Activated CD8-positive, alpha-beta T cell treated with anti-CD3 and anti-CD28 coated beads, Interleukin-2, amount 10 ng/mL, durations not matched to agents 7 days and 5 days (primary cell): ENCODE measurements at regions not wholly inside any gene's neighbourhood (a gene's known extent, or its start where the extent isn't known, plus 50 kb on each side); places are given as distances from the start of the nearest gene placed in this dataset.

Experiments used
- ATAC-seq: fragments of 150-1000 bp; cut with Tn5 transposase; one replicate; pipeline ENCODE4 v1.10.0; 2021; ENCODE audit warnings: moderate library complexity
- CTCF ChIA-PET: fragments of 350-600 bp; sonication (Branson Sonifier 250); formaldehyde crosslinking; loops from one replicate; lab custom pipeline; 2021; ENCODE audit warnings: antibody characterized with exemption; lab: Charles Lee
- POLR2A ChIA-PET: fragments of 350-600 bp; sonication (Branson Sonifier 250); formaldehyde crosslinking; loops from one replicate; lab custom pipeline; 2021; ENCODE audit warnings: antibody characterized with exemption; lab: Charles Lee
- DNase-seq: peaks from one replicate; pipeline ENCODE4 v3.0.0-alpha.2; 2020
- H3K27ac Mint-ChIP-seq: one replicate; pipeline ENCODE4 v1.8.0; 2021; ENCODE audit warnings: mild to moderate bottlenecking, mixed read lengths
- H3K27me3 Mint-ChIP-seq: one replicate; pipeline ENCODE4 v1.8.0; 2021; ENCODE audit warnings: low read depth, mixed read lengths
- H3K36me3 Mint-ChIP-seq: one replicate; pipeline ENCODE4 v1.8.0; 2021; ENCODE audit warnings: low read depth, mixed read lengths
- H3K4me1 Mint-ChIP-seq: one replicate; pipeline ENCODE4 v1.8.0; 2021; ENCODE audit warnings: low read depth, mixed read lengths
- H3K4me3 Mint-ChIP-seq: one replicate; pipeline ENCODE4 v1.8.0; 2021; ENCODE audit warnings: mild to moderate bottlenecking, mixed read lengths
- H3K9me3 Mint-ChIP-seq: one replicate; pipeline ENCODE4 v1.8.0; 2022; ENCODE audit warnings: mixed read lengths; ENCODE audit not compliant: insufficient read depth

GRCh38 chr5:93008502-93009207 lies 572.4 kb downstream of the NR2F1-AS1 start:
- Mint-ChIP-seq H3K27me3 (no peaks in the 10 kb centered on the region), H3K27ac (no peak overlapping the region), H3K36me3 (no peaks in the 10 kb centered on the region), H3K4me1 (no peaks in the 10 kb centered on the region), H3K9me3 (no peaks in the 10 kb centered on the region), H3K4me3 (no peak overlapping the region)
- ChIA-PET CTCF (no interaction called here), POLR2A (no interaction called here)
- DNase-seq (no peak), ATAC-seq (no peak)

- no peak for ATAC-seq
These were observed 574.1 kb downstream of the NR2F1-AS1 start for GRCh38 chr5:93006915-93007314.

GRCh38 chr5:92998456-92998855 lies 582.6 kb downstream of the NR2F1-AS1 start:
- no peaks in the 10 kb centered on the region for H3K36me3 Mint-ChIP-seq
- CTCF ChIA-PET, result no interaction called here
- H3K4me1 Mint-ChIP-seq, result no peaks in the 10 kb centered on the region
- H3K9me3 Mint-ChIP-seq, result peaks cover 13% of the 10 kb centered on the region
- ATAC-seq (no peak), DNase-seq (no peak)
- no peaks in the 10 kb centered on the region for H3K27me3 Mint-ChIP-seq
- no peak overlapping the region for H3K4me3 Mint-ChIP-seq
- POLR2A ChIA-PET, result no interaction called here
- no peak overlapping the region for H3K27ac Mint-ChIP-seq

More at GRCh38 chr5:93006915-93007314, 574.1 kb downstream of the NR2F1-AS1 start:
- Mint-ChIP-seq H3K4me1 (no peaks in the 10 kb centered on the region), H3K4me3 (no peak overlapping the region), H3K27me3 (no peaks in the 10 kb centered on the region), H3K9me3 (no peaks in the 10 kb centered on the region), H3K27ac (no peak overlapping the region), H3K36me3 (no peaks in the 10 kb centered on the region)
- CTCF ChIA-PET, result no interaction called here
- POLR2A ChIA-PET, result no interaction called here
- DNase-seq, result no peak

DNA sequence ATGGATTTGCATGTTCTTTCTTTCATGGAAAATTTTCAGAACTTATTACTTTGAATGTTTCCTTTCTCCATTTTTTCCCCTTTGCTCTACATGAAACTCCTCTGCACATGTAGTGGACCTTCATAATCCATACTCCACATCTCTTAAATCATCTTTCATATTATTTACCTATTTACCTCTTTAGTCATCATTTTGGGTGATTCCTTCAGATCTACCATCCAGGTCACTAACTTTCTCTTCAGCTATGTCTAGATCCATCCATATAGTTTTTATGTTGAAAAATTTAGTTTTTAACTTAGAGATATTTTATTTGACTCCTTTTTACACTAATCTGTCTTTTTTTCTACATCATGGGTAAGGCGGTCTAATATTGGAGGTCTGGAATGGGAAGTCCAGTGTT lies 586.6 kb downstream of the NR2F1-AS1 start:
- Mint-ChIP-seq H3K9me3 (peaks cover 13% of the 10 kb centered on the region), H3K36me3 (no peaks in the 10 kb centered on the region), H3K4me3 (no peak overlapping the region), H3K27ac (no peak overlapping the region), H3K4me1 (no peaks in the 10 kb centered on the region), H3K27me3 (no peaks in the 10 kb centered on the region)
- ATAC-seq, result no peak
- DNase-seq, result no peak
- ChIA-PET POLR2A (no interaction called here), CTCF (no interaction called here)

GRCh38 chr5:92992073-92992472 lies 588.9 kb downstream of the NR2F1-AS1 start:
- CTCF ChIA-PET, result no interaction called here
- no peak overlapping the region for H3K4me3 Mint-ChIP-seq
- ATAC-seq, result no peak

DNA sequence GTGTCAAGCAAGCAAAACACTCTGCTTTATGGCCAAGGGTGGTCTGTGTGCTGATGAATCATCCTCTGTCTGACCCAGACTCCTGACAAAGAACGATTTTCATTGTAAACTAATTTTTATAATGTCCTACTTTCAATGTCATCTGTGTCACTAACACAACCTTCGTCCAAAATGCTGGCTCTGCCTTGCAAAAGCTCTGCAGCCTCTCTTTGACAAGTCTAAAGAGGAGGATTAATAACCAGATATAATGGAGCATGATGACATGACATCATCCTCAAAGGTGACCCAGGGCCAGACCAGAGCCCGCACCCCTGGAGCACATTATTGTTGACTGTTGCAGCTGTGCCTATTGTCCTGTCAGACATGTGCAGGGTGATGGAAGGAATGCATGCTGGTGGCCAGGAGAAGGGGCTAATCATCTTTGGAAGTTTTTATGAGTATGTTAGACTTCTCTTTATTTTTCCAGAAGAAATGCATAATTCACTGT lies 589.4 kb downstream of the NR2F1-AS1 start:
- Mint-ChIP-seq H3K9me3 (peaks cover 5% of the 10 kb centered on the region), H3K36me3 (no peaks in the 10 kb centered on the region), H3K27ac (no peak overlapping the region), H3K4me1 (no peaks in the 10 kb centered on the region), H3K4me3 (no peak overlapping the region), H3K27me3 (no peaks in the 10 kb centered on the region)
- CTCF ChIA-PET, result no interaction called here
- ATAC-seq, result no peak
- POLR2A ChIA-PET, result no interaction called here
- DNase-seq, result no peak

More at GRCh38 chr5:92992073-92992472, 588.9 kb downstream of the NR2F1-AS1 start:
- Mint-ChIP-seq H3K36me3 (no peaks in the 10 kb centered on the region), H3K9me3 (peaks cover 5% of the 10 kb centered on the region), H3K4me1 (no peaks in the 10 kb centered on the region), H3K27ac (no peak overlapping the region), H3K27me3 (no peaks in the 10 kb centered on the region)
- POLR2A ChIA-PET, result no interaction called here
- DNase-seq, result no peak

DNA sequence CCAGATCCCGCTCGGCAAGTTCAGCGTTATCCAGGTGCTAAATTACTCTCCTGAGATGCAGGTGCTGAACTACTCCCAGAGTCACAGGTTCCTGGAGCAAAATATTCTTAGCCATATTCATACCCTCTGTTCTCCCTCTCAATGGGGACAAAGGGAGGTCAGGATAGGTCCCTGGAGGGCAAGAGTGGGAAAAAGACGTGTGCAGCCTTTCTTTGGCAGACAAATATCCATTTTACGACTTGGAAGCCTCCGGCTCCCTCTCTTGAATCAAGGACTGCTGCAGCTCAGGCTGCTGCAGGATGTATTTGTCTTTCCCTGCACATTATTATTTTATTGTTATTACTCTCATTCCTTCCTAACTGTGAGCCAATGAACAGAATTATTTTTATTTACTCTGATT lies 590.2 kb downstream of the NR2F1-AS1 start:
- POLR2A ChIA-PET, result no interaction called here
- no peaks in the 10 kb centered on the region for H3K27me3 Mint-ChIP-seq
- H3K9me3 Mint-ChIP-seq, result peaks cover 5% of the 10 kb centered on the region
- H3K4me1 Mint-ChIP-seq, result no peaks in the 10 kb centered on the region
- no peak for ATAC-seq
- H3K4me3 Mint-ChIP-seq, result no peak overlapping the region
- CTCF ChIA-PET, result no interaction called here
- no peaks in the 10 kb centered on the region for H3K36me3 Mint-ChIP-seq
- H3K27ac Mint-ChIP-seq, result no peak overlapping the region
- no peak for DNase-seq

DNA sequence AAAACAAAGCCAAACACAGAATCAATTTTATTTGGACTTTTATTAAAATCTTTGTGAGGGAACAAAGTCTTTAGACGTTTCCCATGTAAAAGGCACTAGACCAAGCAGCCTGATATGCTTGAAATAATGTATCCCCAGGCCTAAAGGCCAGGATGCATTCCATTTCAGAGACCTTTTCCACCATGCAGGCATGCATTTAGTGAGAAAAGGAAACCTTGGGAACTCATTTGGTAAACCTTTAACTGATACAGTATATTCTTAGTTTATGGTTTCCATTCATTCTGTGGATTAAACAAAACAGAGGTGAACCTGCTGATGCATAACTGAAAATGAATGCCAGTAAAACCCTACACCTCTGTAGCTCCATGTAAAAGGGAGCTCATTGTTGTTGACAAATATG lies 600.0 kb downstream of the NR2F1-AS1 start:
- Mint-ChIP-seq H3K36me3 (no peaks in the 10 kb centered on the region), H3K9me3 (peaks cover 5% of the 10 kb centered on the region), H3K4me3 (no peak overlapping the region), H3K27me3 (no peaks in the 10 kb centered on the region), H3K4me1 (no peaks in the 10 kb centered on the region), H3K27ac (no peak overlapping the region)
- ATAC-seq (no peak), DNase-seq (no peak)
- CTCF ChIA-PET, result no interaction called here
- POLR2A ChIA-PET, result no interaction called here

DNA sequence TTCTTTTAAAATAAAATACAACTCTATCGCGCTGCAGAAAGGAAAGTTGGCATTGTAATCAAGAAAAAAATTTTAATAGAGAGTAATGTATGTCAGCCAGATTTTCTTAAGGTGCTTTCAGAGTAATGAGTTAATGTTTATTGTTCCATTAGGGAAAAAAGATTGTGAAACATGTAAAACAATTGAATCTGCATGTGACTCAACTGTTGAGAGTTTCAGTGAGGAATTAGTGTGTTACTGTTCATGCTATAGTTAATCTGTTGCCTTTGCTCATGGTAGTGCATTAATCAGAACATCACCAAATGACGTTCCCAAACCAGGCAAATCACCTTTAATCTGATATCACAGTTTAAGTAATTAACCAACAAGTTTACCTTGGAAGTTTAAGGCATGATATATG lies 600.5 kb downstream of the NR2F1-AS1 start:
- Mint-ChIP-seq H3K36me3 (no peaks in the 10 kb centered on the region), H3K4me3 (no peak overlapping the region), H3K4me1 (no peaks in the 10 kb centered on the region), H3K9me3 (peaks cover 5% of the 10 kb centered on the region), H3K27me3 (no peaks in the 10 kb centered on the region), H3K27ac (no peak overlapping the region)
- ATAC-seq (no peak), DNase-seq (no peak)
- ChIA-PET POLR2A (no interaction called here), CTCF (no interaction called here)

GRCh38 chr5:92979716-92980115 lies 601.3 kb downstream of the NR2F1-AS1 start:
- ChIA-PET CTCF (no interaction called here), POLR2A (no interaction called here)
- Mint-ChIP-seq H3K9me3 (peaks cover under 1% of the 10 kb centered on the region), H3K4me1 (no peaks in the 10 kb centered on the region), H3K27me3 (no peaks in the 10 kb centered on the region), H3K27ac (no peak overlapping the region), H3K4me3 (no peak overlapping the region), H3K36me3 (no peaks in the 10 kb centered on the region)
- DNase-seq (no peak), ATAC-seq (no peak)

- ATAC-seq, result no peak
- POLR2A ChIA-PET, result no interaction called here
- Mint-ChIP-seq H3K4me3 (no peak overlapping the region), H3K27me3 (no peaks in the 10 kb centered on the region), H3K36me3 (no peaks in the 10 kb centered on the region), H3K27ac (no peak overlapping the region), H3K4me1 (no peaks in the 10 kb centered on the region), H3K9me3 (no peaks in the 10 kb centered on the region)
- no peak for DNase-seq
- CTCF ChIA-PET, result no interaction called here
These were observed 603.0 kb downstream of the NR2F1-AS1 start for GRCh38 chr5:92977846-92978540.

GRCh38 chr5:92976156-92976555 lies 604.9 kb downstream of the NR2F1-AS1 start:
- Mint-ChIP-seq H3K4me1 (no peaks in the 10 kb centered on the region), H3K4me3 (no peak overlapping the region), H3K9me3 (no peaks in the 10 kb centered on the region), H3K36me3 (no peaks in the 10 kb centered on the region), H3K27me3 (no peaks in the 10 kb centered on the region), H3K27ac (no peak overlapping the region)
- CTCF ChIA-PET, result interaction anchor here (1.1 kb wide), 1 partner anchor 12 kb away, joined by 3 read pairs; no protein-coding TSS in a partner anchor
- ATAC-seq (no peak), DNase-seq (no peak)
- POLR2A ChIA-PET, result no interaction called here
